Sciatic nerve (tissue), 2 donors: ENCODE measurements at regions not wholly inside any gene's neighbourhood (a gene's known extent, or its start where the extent isn't known, plus 50 kb on each side); places are given as distances from the start of the nearest gene placed in this dataset.

Source experiments
- ATAC-seq: fragments of 200-7000 bp; cut with Tn5 transposase; one replicate; pipeline ENCODE4 v1.9.1; 2020; ENCODE audit warnings: mild to moderate bottlenecking, moderate library complexity
- DNase-seq: peaks from one replicate; pipeline ENCODE4 v3.0.0-alpha.2; 2020; ENCODE audit warnings: low spot score
- intact Hi-C: fragments of 100-400 bp; cut with DNase I; formaldehyde crosslinking; loops from one replicate; pipeline ENCODE4 v1.14.2; 2022
- donor health status: DM: no; HTN: no; CAD: no.
- donor health status: DM: no; HTN: no; CAD: no.

- intact Hi-C loops: no loop called here
- no peak for DNase-seq
- no peak for ATAC-seq
Observed at GRCh38 chr10:6305401-6306321, 102.9 kb downstream of the PFKFB3 start.

DNA sequence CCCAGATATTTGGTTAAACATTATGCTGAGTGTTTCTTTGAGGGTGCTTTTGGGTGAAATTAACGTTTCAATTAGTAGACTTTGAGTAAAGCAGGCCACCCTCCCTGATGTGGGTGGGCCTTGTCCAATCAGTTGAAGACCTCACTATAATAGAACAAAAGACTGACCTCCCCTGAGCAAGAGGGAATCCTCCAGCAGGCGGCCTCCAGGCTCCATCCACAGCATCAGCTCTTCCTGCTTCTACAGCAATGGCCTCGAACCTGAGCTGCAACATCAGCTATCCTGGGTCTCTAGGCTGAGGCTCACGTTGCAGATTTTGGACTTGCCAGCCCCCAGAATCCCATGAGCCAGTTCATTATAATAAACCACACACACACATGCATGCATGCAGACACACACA lies 104.2 kb downstream of the PFKFB3 start:
- DNase-seq (no peak), ATAC-seq (no peak)
- intact Hi-C loops: no loop called here

- ATAC-seq (no peak), DNase-seq (no peak)
- intact Hi-C loops: no loop called here
Observed at GRCh38 chr10:6309816-6310215, 107.1 kb downstream of the PFKFB3 start.

GRCh38 chr10:6310977-6311376 lies 108.2 kb downstream of the PFKFB3 start:
- intact Hi-C loops: no loop called here
- no peak for DNase-seq
- ATAC-seq: no peak

DNA sequence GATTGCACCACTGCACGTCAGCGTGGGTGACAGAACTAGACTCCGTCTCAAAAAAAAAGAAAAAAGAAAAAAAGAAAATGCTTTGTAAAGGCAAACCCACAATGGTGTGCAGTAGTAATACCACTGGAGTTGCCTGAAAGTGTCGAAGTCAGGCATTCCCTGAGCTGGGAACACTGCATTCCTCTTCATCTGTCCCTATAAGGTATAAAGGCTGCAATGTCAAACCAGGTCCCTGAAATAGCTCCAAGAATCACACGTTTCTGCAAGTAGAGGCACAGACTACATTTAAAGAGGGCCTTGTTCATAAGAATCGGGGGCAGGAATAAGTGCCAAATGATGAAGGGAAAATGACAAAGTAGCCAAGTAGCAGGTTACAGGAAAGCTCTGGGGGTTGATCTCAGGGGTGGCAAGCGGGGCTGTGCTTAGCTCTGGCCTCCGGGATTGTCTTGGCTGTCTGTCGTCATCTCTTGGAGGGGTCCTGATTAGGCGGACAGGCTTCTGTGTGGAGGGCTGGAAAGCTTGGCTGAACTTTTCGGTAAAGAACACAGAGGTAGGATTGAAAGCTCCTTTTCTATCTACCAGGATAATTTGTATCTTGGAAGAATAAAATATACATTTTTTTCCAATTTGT lies 109.1 kb downstream of the PFKFB3 start:
- no peak for ATAC-seq
- no peak for DNase-seq
- intact Hi-C loops: no loop called here

- intact Hi-C loops: no loop called here
- no peak for DNase-seq
- ATAC-seq: no peak
Observed at GRCh38 chr10:6312636-6313035, 109.9 kb downstream of the PFKFB3 start.

GRCh38 chr10:6313111-6313895 lies 110.6 kb downstream of the PFKFB3 start:
- intact Hi-C loops: no loop called here
- no peak for ATAC-seq
- no peak for DNase-seq

DNA sequence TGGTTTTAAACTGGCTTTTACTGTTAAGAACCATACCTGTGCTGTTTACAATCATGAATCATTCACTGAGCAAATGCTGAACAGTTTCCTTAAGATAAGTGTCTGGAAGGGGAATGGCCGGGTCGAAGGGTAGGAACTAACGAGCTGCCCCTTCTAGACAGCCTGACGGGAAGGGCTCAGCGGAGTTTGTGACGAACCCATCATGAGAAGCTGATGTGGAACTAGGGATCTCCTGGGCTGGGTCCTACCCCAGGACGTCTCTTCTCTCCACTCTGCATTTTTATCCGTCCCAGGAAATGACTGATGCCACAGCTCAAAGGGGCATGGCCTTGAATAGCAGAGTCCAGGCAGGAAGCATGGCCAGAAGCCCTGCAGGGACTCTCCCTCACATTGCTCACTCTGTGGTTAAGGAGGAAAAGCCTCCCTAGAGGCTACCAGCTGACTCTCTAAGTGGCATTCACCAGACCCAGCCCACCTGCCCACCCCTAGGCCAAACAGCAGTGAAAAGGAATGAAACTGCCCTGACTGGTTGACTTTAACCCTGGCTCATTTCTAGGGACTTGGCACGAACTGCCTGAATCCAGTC lies 112.0 kb downstream of the PFKFB3 start:
- intact Hi-C loops: no loop called here
- ATAC-seq: no peak
- DNase-seq: no peak

GRCh38 chr10:6319119-6319518 lies 116.4 kb downstream of the PFKFB3 start:
- DNase-seq (no peak), ATAC-seq (no peak)
- intact Hi-C loops: no loop called here

DNA sequence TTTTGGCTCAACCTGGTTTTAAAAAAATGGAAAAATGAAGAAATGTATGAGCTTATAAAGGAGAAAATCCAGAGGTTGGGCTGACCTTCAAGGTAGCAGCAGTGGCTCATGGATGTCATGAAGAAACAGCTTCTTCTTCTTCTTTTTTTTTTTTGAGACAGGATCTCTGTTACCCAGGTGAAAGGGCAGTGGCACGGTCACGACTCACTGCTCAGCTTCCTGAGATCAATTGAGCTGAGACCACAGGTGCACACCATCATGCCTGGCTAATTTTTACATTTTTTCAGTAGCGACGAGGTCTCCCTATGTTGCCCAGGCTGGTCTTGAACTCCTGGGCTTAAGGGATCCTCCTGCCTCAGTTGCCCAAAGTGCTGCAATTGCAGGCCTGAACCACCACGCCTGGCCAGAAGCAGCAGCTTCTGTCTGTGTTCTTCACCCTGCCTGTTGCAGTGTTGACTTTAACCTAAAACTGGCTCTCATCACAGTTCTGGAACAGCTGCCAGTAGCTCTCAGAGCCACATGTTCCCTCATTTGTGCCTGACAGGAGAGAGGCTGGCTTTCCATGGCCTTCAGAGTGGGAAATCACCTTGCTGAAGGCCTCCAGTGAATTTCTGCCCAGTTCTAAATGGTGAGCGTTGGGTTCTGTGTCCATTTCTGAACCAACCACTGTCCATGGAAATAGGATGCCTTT lies 117.7 kb downstream of the PFKFB3 start:
- intact Hi-C loops: no loop called here
- ATAC-seq (no peak), DNase-seq (no peak)

DNA sequence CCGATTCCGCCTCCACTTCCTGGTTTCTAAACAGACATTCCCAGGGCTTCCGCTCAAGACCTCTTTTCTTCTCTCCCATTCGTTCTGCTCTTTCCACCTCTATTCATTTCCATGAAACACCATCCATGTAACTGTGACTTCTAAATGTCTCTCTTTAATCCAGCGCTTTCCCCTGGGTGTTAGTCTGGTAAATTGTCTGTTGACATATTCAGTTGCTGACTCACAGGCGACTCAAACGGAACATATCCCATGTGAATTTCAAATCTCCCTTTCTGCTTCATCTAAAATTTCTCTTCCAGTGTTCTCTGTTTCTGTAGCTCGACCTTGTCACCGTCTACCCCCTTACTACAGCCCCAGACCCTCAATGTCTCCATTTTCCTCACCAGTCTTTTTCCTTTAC lies 119.1 kb downstream of the PFKFB3 start:
- intact Hi-C loops: no loop called here
- DNase-seq: no peak
- ATAC-seq: no peak

- DNase-seq (no peak), ATAC-seq (no peak)
- intact Hi-C loops: no loop called here
Observed at GRCh38 chr10:6322805-6323204, 120.1 kb downstream of the PFKFB3 start.

- DNase-seq (no peak), ATAC-seq (peak; percentile 34)
- intact Hi-C loops: no loop called here
Observed at GRCh38 chr10:6327961-6328698, 125.4 kb downstream of the PFKFB3 start.

DNA sequence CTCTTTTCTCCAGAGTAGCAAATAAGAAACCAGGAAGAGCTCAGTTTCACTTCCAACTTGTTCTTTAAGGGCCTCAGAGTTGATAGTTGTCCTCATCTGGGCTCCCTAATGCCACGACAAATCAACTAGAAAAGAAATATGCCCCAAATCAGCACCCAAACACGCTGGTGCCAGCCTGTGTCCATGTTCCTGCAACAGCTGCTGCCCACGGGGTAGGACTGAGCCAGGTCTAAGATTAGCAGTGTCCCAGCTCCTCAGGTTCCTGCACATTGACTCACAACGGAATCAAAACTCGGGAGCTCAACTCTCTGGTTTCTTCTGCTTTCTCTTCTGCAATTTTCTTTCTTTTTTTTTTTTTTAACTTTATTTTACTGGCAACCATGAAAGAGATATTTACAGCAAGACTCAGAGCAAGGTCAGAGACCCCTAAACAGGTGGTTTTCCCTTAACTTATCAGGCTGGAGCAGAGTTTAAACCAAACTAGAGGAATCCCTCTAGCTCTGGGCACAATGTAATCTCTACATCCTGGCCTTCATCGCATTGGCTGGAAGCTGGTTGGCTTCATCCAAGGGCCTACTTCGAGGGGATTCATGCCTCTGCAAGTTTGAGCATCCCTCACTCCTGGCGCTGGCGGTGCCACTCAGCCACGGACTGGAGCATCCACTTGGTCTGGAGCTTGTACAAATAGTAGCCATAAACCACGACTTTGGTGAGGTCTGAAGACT lies 126.1 kb downstream of the PFKFB3 start:
- intact Hi-C loops: no loop called here
- ATAC-seq (peak; percentile 73), DNase-seq (no peak)

DNA sequence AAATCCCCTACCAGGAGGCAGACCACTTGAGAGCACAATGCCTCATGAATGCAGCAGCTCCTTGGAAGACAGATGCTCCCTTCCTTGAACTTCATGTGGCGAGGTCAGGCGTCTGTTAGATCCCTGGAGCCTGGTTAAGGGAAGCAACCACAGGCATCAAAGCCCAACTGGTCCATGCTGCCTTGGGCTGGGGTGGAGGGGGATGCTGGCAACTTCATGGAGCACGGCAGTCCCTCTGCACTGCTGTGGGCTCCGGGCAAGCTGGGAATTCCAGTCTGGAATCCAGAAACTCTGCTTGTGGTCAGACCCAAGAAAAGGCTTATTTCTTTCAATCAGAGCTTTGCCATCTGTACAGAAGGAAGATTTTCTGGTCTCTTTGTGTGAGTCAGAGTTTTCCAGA lies 130.4 kb downstream of the PFKFB3 start:
- ATAC-seq (no peak), DNase-seq (no peak)
- intact Hi-C loops: no loop called here

- ATAC-seq: no peak
- DNase-seq: no peak
- intact Hi-C loops: no loop called here
Observed at GRCh38 chr10:6333973-6334372, 131.2 kb downstream of the PFKFB3 start.

DNA sequence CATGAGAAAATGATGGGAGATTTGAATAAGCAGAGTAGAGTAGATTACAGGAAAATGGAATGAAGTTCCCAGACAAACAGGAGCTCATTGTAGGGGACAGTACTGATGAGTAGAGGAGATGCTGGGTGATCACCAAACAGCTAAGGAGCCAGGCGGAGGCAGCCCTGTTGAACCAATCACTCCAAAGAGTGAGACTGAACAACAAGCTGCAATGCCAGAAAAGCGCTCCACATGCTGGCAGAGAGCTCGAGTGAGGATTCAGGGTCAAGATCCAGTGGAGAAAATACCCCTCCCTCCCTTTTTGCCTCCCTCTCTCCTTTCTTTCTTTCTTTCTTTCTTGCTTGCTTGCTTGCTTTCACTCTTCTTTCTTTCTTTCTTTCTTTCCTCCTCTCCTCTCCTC lies 133.3 kb downstream of the PFKFB3 start:
- DNase-seq: no peak
- ATAC-seq: no peak
- intact Hi-C loops: no loop called here

DNA sequence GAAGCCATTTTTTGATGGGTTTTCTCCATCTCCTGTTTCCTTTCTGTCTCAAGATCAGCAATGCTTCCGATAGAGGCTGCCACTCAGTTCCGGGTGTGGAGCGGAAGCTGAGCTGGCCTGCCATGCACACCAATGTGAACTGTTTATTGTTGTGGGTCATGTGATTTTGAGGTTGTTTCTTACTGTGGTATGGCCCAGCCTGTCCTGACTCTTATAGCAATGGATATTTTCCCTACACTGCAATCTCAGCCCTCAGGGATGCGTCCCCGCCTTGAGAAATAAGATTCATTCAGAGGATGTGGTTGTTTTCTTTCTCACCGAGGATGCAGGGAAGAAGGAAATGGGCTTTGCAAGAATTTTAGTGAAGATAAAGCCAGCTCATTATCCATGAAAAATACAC lies 134.7 kb downstream of the PFKFB3 start:
- intact Hi-C loops: no loop called here
- no peak for DNase-seq
- ATAC-seq: no peak
